ENCODE measurements at regions not wholly inside any gene's neighbourhood (a gene's known extent, or its start where the extent isn't known, plus 50 kb on each side); places are given as distances from the start of the nearest gene placed in this dataset.

DNA sequence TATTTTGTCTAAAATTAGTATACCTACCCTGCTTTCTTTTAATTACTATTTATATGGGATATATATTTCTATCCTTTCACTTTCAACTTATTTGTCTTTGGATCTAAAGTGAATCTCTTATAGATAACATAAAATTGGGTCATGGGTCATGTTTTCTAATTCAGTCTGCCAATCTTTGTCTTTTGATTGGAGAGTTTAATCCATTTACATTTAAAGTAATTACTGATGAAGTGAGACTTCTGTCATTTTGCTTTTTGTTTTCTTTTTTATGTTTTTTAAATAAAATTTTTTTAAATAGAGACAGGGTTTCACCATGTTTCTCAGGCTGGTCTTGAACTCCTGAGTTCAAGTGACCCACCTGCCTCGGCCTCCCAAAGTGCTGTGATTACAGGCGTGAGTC is 50.5 kb upstream of the PRDM1 start:
- Histone ChIP-seq H3K4me3 (ENCODE audit: severe bottlenecking) (no peak overlapping the region), H3K27me3 (ENCODE audit: insufficient read depth, poor library complexity, severe bottlenecking) (no peaks in the 10 kb centered on the region), H3K36me3 (ENCODE audit: low read depth) (no peaks in the 10 kb centered on the region), H3K27ac (ENCODE audit: poor library complexity, severe bottlenecking) (no peak overlapping the region), H3K4me1 (ENCODE audit: insufficient read depth, poor library complexity, severe bottlenecking) (no peaks in the 10 kb centered on the region), H3K9me3 (ENCODE audit: severe bottlenecking) (no peaks in the 10 kb centered on the region)
- TF ChIP-seq, protein P1, sequence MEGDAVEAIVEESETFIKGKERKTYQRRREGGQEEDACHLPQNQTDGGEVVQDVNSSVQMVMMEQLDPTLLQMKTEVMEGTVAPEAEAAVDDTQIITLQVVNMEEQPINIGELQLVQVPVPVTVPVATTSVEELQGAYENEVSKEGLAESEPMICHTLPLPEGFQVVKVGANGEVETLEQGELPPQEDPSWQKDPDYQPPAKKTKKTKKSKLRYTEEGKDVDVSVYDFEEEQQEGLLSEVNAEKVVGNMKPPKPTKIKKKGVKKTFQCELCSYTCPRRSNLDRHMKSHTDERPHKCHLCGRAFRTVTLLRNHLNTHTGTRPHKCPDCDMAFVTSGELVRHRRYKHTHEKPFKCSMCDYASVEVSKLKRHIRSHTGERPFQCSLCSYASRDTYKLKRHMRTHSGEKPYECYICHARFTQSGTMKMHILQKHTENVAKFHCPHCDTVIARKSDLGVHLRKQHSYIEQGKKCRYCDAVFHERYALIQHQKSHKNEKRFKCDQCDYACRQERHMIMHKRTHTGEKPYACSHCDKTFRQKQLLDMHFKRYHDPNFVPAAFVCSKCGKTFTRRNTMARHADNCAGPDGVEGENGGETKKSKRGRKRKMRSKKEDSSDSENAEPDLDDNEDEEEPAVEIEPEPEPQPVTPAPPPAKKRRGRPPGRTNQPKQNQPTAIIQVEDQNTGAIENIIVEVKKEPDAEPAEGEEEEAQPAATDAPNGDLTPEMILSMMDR (IDR thresholded peaks at IDR 0.05; ENCODE audit: poor library complexity, severe bottlenecking), result no peak
- ATAC-seq (ENCODE audit: low read depth), result no peak
- DNase-seq (ENCODE audit: low spot score), result no peak

DNA sequence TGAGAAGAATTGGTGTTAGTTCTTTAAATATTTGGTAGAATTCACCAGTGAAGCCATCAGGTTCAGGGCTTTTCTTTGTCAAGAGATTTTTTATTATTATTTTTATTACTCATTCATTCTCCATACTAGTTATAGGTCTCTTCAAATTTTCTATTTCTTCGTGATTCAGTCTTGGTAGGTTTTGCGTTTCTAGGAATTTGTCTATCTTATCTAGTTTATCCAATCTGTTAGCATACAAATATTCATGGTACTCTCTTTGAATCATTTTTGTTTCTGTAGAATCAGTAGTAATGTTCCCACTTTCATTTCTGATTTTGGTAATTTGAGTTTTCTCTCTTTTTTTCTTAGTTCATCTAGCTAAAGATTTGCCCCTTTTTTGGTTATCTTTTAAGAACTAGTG is 52.3 kb upstream of the PRDM1 start:
- no peak overlapping the region for H3K4me3 ChIP-seq (ENCODE audit: severe bottlenecking)
- H3K9me3 ChIP-seq (ENCODE audit: severe bottlenecking), result no peaks in the 10 kb centered on the region
- no peak overlapping the region for H3K27ac ChIP-seq (ENCODE audit: poor library complexity, severe bottlenecking)
- no peaks in the 10 kb centered on the region for H3K27me3 ChIP-seq (ENCODE audit: insufficient read depth, poor library complexity, severe bottlenecking)
- H3K4me1 ChIP-seq (ENCODE audit: insufficient read depth, poor library complexity, severe bottlenecking), result no peaks in the 10 kb centered on the region
- ATAC-seq (ENCODE audit: low read depth) (no peak), DNase-seq (ENCODE audit: low spot score) (no peak)
- no peaks in the 10 kb centered on the region for H3K36me3 ChIP-seq (ENCODE audit: low read depth)
- TF ChIP-seq, protein P1 (IDR thresholded peaks at IDR 0.05; ENCODE audit: poor library complexity, severe bottlenecking), result no peak

DNA sequence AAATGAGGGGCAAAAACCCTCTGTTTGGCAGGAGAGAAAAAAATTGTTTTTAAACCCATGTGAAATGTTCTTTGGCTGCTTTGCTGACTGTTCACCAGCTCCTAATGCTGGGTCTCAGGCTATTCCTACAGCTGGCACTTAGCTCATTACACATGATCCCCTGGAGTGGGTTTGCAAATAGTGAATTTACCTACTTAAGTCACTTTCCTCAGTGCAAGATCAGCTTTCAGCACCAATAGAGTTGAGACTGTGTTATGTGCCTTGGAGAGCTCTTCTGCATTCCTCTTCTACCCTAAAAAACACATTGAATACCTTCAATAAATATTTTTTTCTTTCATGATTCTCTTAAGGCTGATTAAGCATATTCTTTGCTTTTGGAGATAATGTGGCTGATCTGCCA is 58.4 kb upstream of the PRDM1 start:
- ATAC-seq (ENCODE audit: low read depth), result no peak
- no peak for DNase-seq (ENCODE audit: low spot score)
- TF ChIP-seq, protein P1 (IDR thresholded peaks at IDR 0.05; ENCODE audit: poor library complexity, severe bottlenecking), result no peak
- Histone ChIP-seq H3K9me3 (ENCODE audit: severe bottlenecking) (no peaks in the 10 kb centered on the region), H3K4me3 (ENCODE audit: severe bottlenecking) (no peak overlapping the region), H3K36me3 (ENCODE audit: low read depth) (no peaks in the 10 kb centered on the region), H3K27ac (ENCODE audit: poor library complexity, severe bottlenecking) (no peak overlapping the region), H3K4me1 (ENCODE audit: insufficient read depth, poor library complexity, severe bottlenecking) (no peaks in the 10 kb centered on the region), H3K27me3 (ENCODE audit: insufficient read depth, poor library complexity, severe bottlenecking) (no peaks in the 10 kb centered on the region)

DNA sequence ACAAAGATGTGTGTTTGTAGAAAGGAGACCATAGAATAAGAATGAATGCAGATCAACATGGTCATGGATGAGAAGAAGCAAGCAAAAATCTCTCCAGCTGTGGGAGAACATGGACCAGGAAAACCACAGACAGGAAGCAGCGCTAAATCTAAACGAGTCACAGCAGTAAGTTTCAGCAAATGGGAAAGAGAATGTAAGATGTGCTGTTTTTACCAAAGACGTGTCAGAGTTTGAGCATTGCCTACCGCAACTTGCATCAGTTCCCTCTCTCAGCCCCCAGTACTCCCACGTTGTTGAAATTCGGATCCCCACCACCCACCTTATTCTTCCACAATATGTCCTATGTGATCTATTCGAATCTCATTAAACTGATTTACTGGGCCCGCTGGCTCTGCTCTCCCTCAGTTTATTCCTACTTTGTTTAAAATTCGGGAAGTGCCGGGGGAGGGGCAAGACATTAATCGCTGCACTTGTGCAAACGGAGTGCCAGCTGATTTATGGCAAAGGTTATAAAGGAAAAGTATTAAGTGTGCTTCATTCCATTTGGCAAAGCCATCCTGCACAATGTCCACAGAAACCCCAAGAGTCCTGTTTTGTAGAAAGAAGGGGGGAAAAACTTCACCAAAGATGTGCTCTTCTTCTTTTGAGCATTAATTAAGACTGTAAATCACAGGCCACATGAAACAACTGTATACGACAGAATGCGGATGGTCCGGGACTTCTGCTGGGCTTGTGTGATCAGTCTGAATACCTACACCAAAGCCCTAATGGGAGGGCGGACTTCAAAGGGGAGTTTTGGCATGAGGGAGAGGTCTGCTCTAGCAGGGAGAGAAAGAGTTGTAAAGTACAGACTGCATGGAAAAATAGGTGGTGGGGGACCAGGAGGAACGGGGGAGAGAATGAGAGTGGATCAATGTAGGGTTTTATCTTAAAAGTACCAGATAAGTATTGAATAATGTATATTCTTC is 59.1 kb upstream of the PRDM1 start:
- H3K27me3 ChIP-seq (ENCODE audit: insufficient read depth, poor library complexity, severe bottlenecking), result no peaks in the 10 kb centered on the region
- H3K27ac ChIP-seq (ENCODE audit: poor library complexity, severe bottlenecking), result no peak overlapping the region
- DNase-seq (ENCODE audit: low spot score), result no peak
- no peak overlapping the region for H3K4me3 ChIP-seq (ENCODE audit: severe bottlenecking)
- no peaks in the 10 kb centered on the region for H3K4me1 ChIP-seq (ENCODE audit: insufficient read depth, poor library complexity, severe bottlenecking)
- no peak for ATAC-seq (ENCODE audit: low read depth)
- no peaks in the 10 kb centered on the region for H3K36me3 ChIP-seq (ENCODE audit: low read depth)
- H3K9me3 ChIP-seq (ENCODE audit: severe bottlenecking), result no peaks in the 10 kb centered on the region
- TF ChIP-seq, protein P1 (IDR thresholded peaks at IDR 0.05; ENCODE audit: poor library complexity, severe bottlenecking), result no peak

DNA sequence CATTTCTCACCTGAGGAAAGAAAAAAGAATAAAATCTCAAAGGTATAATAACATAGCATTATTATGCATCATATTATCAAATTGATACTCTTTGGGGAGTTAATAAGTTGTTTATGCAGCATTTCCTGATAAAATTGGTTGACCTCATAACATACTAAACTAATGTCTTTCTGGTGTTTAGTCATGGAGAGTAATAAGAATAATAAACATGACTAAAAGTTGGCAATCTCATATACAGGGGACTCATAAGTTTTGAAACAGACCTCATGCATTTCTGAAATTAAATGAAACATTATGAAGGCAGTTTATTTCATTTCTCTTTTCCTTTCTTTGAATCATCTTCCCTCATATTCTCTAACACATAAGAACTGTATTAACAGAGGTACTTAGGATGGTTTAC is 60.5 kb upstream of the PRDM1 start:
- ATAC-seq (ENCODE audit: low read depth), result no peak
- no peak for DNase-seq (ENCODE audit: low spot score)
- no peaks in the 10 kb centered on the region for H3K4me1 ChIP-seq (ENCODE audit: insufficient read depth, poor library complexity, severe bottlenecking)
- H3K4me3 ChIP-seq (ENCODE audit: severe bottlenecking), result no peak overlapping the region
- no peaks in the 10 kb centered on the region for H3K27me3 ChIP-seq (ENCODE audit: insufficient read depth, poor library complexity, severe bottlenecking)
- TF ChIP-seq, protein P1 (IDR thresholded peaks at IDR 0.05; ENCODE audit: poor library complexity, severe bottlenecking), result no peak
- no peaks in the 10 kb centered on the region for H3K36me3 ChIP-seq (ENCODE audit: low read depth)
- no peak overlapping the region for H3K27ac ChIP-seq (ENCODE audit: poor library complexity, severe bottlenecking)
- no peaks in the 10 kb centered on the region for H3K9me3 ChIP-seq (ENCODE audit: severe bottlenecking)

All from RWPE2 (cell line).